ENCODE measurements at regions not wholly inside any gene's neighbourhood (a gene's known extent, or its start where the extent isn't known, plus 50 kb on each side); places are given as distances from the start of the nearest gene placed in this dataset.
A peak's percentile ranks its signal among the peaks of the same experiment; 100 is the strongest.
"Not testable (repeated sequence)": the region's sequence is repeated elsewhere in the genome, so short reads cannot be mapped to it uniquely, and the experiment has no call there.

- DNase-seq (ENCODE audit: low read depth), result no peak
These were observed 54.7 kb upstream of the PGM2 start for GRCh38 chr4:37771771-37772170.

DNA sequence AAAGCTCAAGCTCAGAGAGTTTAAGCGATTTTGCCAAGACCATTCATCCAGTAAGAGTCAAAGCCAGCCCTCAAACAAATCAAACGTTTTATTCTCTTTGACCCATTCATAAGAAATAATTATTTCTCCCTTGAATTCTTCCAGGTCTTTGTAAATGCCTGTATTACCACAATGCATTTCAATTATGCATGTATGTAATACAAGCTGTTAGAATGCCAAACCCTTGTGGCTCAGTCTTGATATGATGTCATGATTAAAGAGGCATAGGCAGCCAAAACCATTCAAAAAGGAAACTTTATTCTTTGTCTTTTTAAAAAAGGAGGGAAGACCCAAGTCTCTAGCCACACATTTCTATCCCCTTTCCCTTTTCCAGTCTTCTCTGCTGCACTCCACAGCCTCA lies 56.5 kb upstream of the PGM2 start:
- no peak for DNase-seq (ENCODE audit: low read depth)

- DNase-seq (ENCODE audit: low read depth), result no peak
These were observed 57.0 kb upstream of the PGM2 start for GRCh38 chr4:37769391-37769989.

- DNase-seq (ENCODE audit: low read depth), result no peak
These were observed 58.9 kb upstream of the PGM2 start for GRCh38 chr4:37767546-37767945.

- no peak for DNase-seq (ENCODE audit: low read depth)
These were observed 59.5 kb upstream of the PGM2 start for GRCh38 chr4:37767019-37767418.

DNA sequence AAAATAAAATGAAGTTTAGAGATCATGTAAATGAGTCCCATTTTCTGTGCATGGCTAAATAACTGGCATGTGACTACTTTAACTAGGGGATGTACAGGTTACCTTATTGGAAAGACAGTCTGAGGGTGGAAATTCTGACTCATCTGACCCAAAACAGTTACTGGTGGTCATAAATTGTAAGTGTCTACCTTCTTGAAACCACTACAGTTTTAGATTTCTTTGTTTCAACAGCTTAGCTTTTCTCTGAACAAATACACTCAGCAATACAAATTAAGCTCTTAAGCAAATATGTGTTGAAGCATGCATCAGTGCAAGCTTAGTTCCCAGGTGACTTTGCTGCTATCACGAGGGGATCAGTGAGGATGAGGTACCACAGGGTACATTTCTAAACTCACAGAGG lies 60.7 kb upstream of the PGM2 start:
- no peak for DNase-seq (ENCODE audit: low read depth)

- DNase-seq (ENCODE audit: low read depth), result no peak
These were observed 62.7 kb upstream of the PGM2 start for GRCh38 chr4:37763831-37764230.

GRCh38 chr4:37762991-37763368 lies 63.5 kb upstream of the PGM2 start:
- no peak for DNase-seq (ENCODE audit: low read depth)

GRCh38 chr4:37762294-37762990 lies 64.0 kb upstream of the PGM2 start:
- DNase-seq (ENCODE audit: low read depth), result peak; percentile 4

DNA sequence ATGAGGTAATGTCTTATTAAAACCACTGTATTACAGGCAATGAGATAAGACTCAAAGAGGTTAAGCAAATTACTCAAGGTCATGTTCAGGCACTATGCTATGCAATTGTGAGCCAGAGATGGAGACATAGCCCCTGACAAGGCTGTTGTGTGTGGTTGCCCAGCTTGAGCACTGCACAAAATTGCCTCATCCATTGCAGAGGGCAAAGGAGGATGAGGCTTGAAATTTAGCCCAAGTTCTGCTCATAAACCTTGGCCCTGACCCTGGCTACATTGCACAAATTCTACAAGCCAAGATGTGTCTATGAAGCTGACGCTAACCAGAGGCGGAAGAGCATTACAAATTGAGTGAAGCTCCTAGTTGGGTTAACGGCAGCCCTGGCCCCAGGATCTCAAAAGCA lies 65.6 kb upstream of the PGM2 start:
- no peak for DNase-seq (ENCODE audit: low read depth)

DNA sequence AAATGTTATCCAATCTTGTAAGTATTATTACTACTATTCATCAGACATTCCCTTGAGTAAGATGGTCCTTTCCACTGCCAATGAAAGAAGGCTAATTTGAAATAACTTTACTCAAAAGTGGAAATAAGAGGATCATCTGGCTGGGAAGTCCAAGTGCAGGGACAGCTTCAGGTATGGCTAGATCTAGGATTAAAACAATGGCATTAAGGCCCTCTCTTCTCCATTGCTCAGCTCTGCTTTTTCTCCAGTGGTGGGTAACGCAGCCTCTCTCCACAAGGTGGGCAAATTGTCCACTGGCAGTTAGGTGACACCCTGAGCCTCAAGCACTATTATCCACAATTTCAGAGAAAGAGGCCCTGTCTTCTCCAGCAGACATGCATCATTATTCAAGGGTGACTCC lies 66.7 kb upstream of the PGM2 start:
- no peak for DNase-seq (ENCODE audit: low read depth)

DNA sequence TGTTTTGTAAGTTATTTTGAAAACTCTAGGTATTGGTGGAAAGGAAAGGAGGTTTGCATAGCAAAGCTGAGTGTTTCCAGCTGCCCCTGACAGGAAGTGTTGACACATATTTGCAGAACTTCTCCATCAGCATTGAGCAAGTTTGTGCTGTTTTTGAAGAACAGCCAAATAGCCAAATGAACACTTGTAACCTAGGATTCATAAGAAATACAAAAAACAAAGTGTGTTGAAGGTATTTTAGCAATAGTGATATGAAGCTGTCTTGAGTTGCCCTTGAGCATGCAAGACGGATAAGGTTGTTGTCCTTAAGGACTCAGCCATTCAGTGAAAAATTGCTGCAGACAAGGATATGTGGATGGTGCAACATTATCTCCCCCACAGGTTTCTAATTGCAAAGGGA lies 68.3 kb upstream of the PGM2 start:
- no peak for DNase-seq (ENCODE audit: low read depth)

DNA sequence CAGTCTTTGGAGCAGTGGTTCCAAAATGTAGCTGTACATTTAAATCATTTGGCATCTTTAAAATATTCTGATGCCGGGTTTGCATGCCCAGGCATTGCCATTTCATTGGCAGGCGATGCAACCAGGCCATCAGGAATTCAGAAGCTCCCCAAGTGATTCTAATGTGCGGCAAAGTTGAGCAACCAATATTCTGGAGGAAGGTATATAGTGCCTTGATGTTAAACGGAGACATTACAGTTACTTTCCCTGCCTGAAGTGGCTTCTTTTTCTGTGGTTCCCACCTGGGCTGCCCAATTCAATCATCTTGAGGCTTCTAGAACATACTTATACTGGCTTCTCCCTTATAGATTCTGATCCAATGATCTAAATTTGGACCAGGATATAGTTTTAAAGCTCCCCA lies 68.7 kb upstream of the PGM2 start:
- no peak for DNase-seq (ENCODE audit: low read depth)

DNA sequence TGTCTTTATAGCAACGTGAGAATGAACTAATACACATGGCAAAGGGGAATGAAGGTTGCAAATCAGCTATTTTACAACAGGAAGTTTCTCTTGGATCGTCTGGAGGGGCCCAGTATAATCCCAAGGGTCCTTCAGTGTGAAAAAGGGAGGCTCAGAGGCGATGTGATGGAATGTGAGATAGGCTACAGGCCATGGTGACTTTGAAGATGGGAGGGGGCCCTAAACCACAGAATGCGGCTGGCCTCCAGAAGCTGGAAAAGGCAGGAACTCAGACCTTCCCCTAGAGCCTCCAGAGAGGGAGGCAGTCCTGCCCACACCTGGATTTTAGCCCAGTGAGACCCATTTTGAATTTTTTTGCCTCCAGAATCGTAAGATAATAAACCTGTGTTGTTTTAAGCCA lies 69.4 kb upstream of the PGM2 start:
- no peak for DNase-seq (ENCODE audit: low read depth)

DNA sequence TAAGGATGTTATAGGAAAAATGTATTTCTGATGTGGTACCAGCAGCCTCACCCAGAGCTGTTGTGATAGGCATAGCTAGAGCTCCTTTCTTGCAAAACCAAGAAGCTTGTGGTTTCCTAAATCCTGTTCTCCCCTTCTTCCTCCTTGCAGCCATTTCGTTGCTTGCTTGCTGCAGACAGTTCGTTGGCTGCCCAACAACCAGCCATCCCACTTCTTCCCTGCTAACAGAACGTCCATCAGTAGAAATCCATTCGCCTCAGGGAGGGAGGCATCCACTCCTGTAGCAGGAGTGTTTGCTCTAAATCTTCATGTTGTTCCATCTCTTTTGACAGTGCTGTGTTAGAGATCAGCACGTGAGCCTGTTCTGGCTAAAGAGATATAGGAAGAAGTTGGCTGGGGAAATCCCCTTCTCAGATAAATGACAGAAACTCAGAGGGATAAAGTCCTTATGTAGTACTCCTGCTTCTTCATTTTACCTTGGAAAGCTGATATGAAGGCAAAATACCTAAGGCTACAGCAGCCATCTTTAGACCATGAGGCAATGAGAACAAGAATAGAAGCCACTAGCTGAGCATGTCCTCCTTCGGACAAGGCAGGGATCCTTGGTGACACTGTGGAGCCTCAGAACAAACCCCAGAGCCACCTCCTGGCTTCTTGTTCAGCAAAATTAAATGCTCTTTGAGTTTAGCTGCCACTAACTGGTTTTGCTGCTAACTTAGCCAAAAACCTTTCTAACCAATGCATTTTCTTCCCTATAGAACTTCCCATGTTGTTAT lies 68.4 kb upstream of the RELL1 start:
- DNase-seq (ENCODE audit: low read depth), result no peak

DNA sequence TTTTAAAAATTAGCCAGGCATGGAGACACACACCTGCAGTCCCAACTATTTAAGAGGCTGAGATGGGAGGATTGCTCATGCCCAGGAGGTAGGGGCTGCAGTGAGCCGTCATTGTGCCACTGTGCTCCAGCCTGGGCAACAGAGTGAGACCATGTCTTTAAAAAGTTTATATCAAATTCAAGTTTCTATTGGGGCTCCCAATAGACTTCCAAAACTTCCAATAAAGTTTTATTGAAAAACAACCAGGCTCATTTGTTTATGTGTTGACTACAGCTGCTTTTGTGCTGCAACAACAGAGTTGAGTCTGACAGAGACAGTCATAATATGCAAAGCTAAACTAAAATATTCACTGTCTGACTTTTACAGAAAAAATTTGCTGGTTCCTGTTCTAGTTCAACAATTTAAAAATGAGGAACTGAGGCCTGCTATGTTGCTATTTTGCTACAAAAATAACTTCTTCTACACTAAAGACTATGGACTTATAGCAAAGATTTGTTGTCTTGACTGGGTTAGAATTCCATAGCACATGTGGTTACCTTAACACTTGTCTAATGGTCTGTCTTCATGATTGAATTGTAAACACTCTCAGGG lies 63.3 kb upstream of the RELL1 start:
- no peak for DNase-seq (ENCODE audit: low read depth)

- DNase-seq (ENCODE audit: low read depth), result no peak
These were observed 62.3 kb upstream of the RELL1 start for GRCh38 chr4:37748485-37748884.

- DNase-seq (ENCODE audit: low read depth), result no peak
These were observed 61.7 kb upstream of the RELL1 start for GRCh38 chr4:37747772-37748330.

DNA sequence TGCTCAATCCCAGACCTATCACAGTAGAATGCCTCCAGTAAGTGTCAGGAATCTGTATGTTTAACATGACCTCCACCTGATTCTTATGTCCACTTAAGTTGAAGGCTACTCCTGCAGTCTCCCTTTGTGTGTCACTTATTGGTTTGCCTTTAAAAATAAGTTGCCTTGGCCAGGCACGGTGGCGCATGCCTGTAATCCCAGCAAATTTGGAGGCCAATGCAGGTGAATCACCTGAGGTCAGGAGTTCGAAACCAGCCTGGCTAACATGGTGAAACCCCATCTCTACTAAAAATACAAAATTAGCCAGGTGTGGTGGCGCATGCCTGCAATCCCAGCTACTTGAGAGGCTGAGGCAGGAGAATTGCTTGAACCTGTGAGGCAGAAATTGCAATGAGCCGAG lies 60.7 kb upstream of the RELL1 start:
- not testable (repeated sequence) for DNase-seq (ENCODE audit: low read depth)

GRCh38 chr4:37745946-37746345 lies 59.8 kb upstream of the RELL1 start:
- DNase-seq (ENCODE audit: low read depth), result no peak

DNA sequence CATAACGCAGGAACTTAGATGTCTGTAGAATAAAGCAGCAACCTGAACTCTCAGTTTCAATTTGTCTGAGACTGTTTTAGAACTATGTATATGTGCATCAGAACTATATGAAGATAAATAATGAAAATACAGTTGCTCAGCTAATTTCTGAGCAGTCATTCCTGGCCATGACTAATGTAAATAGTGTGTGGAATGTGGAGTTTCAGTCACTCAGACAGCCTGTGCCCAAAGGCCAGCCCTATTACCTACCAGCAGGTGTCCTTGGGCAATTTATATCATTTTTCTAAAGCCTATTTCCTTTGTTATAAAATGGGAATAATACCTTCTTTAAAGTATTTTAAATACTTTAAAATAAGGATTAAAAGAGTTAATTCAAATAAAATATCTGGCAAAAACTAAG lies 56.0 kb upstream of the RELL1 start:
- no peak for DNase-seq (ENCODE audit: low read depth)

GRCh38 chr4:37741564-37741963 lies 55.4 kb upstream of the RELL1 start:
- DNase-seq (ENCODE audit: low read depth), result no peak

- DNase-seq (ENCODE audit: low read depth), result no peak
These were observed 54.4 kb upstream of the RELL1 start for GRCh38 chr4:37740546-37740945.
